CD14-positive monocyte (primary cell): ENCODE measurements at regions not wholly inside any gene's neighbourhood (a gene's known extent, or its start where the extent isn't known, plus 50 kb on each side); places are given as distances from the start of the nearest gene placed in this dataset.
A peak's percentile ranks its signal among the peaks of the same experiment; 100 is the strongest.

Experiments
- DNase-seq, 3 donors: peaks; one replicate each; pipeline ENCODE4 v3.0.0-alpha.2; 2011 to 2022
- H2AFZ ChIP-seq: 2 replicates; pipeline ENCODE4 v1.6.0; 2012; ENCODE audit warnings: mild to moderate bottlenecking, low read depth, low read length, inconsistent platforms; ENCODE audit not compliant: insufficient read depth, poor library complexity, severe bottlenecking
- H3K27ac ChIP-seq, 2 donors: 1 replicate in 1 of 2; 2 replicates in 1 of 2; pipeline ENCODE4 v1.5.1; 2012 to 2013; ENCODE audit warnings: low read length in 2 of 2, control low read depth in 1 of 2, inconsistent platforms in 1 of 2, low read depth in 1 of 2, mild to moderate bottlenecking in 1 of 2
- H3K27me3 ChIP-seq, 2 donors: one replicate each; pipeline versions ENCODE4 v1.6.0 to v1.6.1; 2011 to 2013; ENCODE audit warnings: low read length in 2 of 2; ENCODE audit not compliant: control insufficient read depth in 2 of 2, insufficient read depth in 2 of 2
- H3K36me3 ChIP-seq, 2 donors: replicated peaks in 1 of 2; 1 replicate in 1 of 2; 2 replicates in 1 of 2; pipeline versions ENCODE4 v1.5.1 to v1.6.1; 2012 to 2013; ENCODE audit warnings: low read length in 2 of 2, control low read depth in 1 of 2, inconsistent platforms in 1 of 2, mild to moderate bottlenecking in 1 of 2; ENCODE audit not compliant: insufficient read depth in 2 of 2, control insufficient read depth in 1 of 2
- H3K4me1 ChIP-seq, 2 donors: 1 replicate in 1 of 2; 2 replicates in 1 of 2; pipeline versions ENCODE4 v1.5.1 to v1.6.1; 2012 to 2013; ENCODE audit warnings: low read length in 2 of 2, control low read depth in 1 of 2, inconsistent platforms in 1 of 2, mild to moderate bottlenecking in 1 of 2, moderate library complexity in 1 of 2; ENCODE audit not compliant: insufficient read depth in 2 of 2, control insufficient read depth in 1 of 2
- H3K4me2 ChIP-seq: replicated peaks from 2 replicates; pipeline ENCODE3; 2012; ENCODE audit warnings: low read length, moderate library complexity, mild to moderate bottlenecking; ENCODE audit not compliant: poor library complexity, severe bottlenecking; ENCODE audit errors: extremely low read depth
- H3K4me3 ChIP-seq, 3 experiments: fragments of 200-600 bp in 1 of 3; sonication (generic) in 1 of 3; replicated peaks in 1 of 3; 1 replicate in 2 of 3; 2 replicates in 1 of 3; pipeline ENCODE4 v1.5.1; 2011 to 2013; ENCODE audit warnings: low read length in 3 of 3, mild to moderate bottlenecking in 3 of 3, control low read depth in 2 of 3, low read depth in 2 of 3, inconsistent platforms in 1 of 3, moderate library complexity in 1 of 3
- H3K79me2 ChIP-seq: 2 replicates; pipeline ENCODE4 v1.6.0; 2012; ENCODE audit warnings: mild to moderate bottlenecking, control low read depth, inconsistent platforms, low read length, moderate library complexity; ENCODE audit not compliant: insufficient read depth
- H3K9ac ChIP-seq: 2 replicates; pipeline ENCODE4 v1.6.0; 2017; ENCODE audit warnings: low read length, mild to moderate bottlenecking; ENCODE audit not compliant: insufficient read depth, poor library complexity, severe bottlenecking
- H3K9me3 ChIP-seq, 2 donors: replicated peaks in 1 of 2; 1 replicate in 1 of 2; 2 replicates in 1 of 2; pipeline versions ENCODE4 v1.5.1 to v1.6.1; 2012 to 2013; ENCODE audit warnings: low read length in 2 of 2, control low read depth in 1 of 2; ENCODE audit not compliant: control insufficient read depth in 1 of 2, insufficient read depth in 1 of 2
- H4K20me1 ChIP-seq: 2 replicates; pipeline ENCODE4 v1.6.0; 2012; ENCODE audit warnings: mild to moderate bottlenecking, low read length, control low read depth, moderate library complexity; ENCODE audit not compliant: insufficient read depth
- H3K27ac Mint-ChIP-seq, 7 donors: one replicate each; pipeline ENCODE4 v1.8.0; 2020; ENCODE audit warnings: mild to moderate bottlenecking in 7 of 7, mixed read lengths in 7 of 7, moderate library complexity in 6 of 7, inconsistent platforms in 2 of 7
- H3K27me3 Mint-ChIP-seq, 3 donors: one replicate each; pipeline ENCODE4 v1.8.0; 2021 to 2022; ENCODE audit warnings: low read depth in 3 of 3, mild to moderate bottlenecking in 3 of 3, mixed read lengths in 3 of 3, moderate library complexity in 3 of 3, inconsistent platforms in 1 of 3
- H3K36me3 Mint-ChIP-seq, 2 donors: one replicate each; pipeline ENCODE4 v1.8.0; 2020; ENCODE audit warnings: mixed read lengths in 2 of 2, inconsistent platforms in 1 of 2, mild to moderate bottlenecking in 1 of 2
- H3K4me1 Mint-ChIP-seq: one replicate; pipeline ENCODE4 v1.8.0; 2020; ENCODE audit warnings: mild to moderate bottlenecking, mixed read lengths
- H3K4me3 Mint-ChIP-seq, 2 donors: one replicate each; pipeline ENCODE4 v1.8.0; 2020; ENCODE audit warnings: mild to moderate bottlenecking in 2 of 2, mixed read lengths in 2 of 2, moderate library complexity in 1 of 2
- H3K9me3 Mint-ChIP-seq, 7 donors: one replicate each; pipeline ENCODE4 v1.8.0; 2020 to 2022; ENCODE audit warnings: mixed read lengths in 7 of 7, mild to moderate bottlenecking in 6 of 7, moderate library complexity in 6 of 7, inconsistent platforms in 2 of 7
- WGBS: methylation state at CpG from one replicate; pipeline ENCODE4 v1.1.5; 2013; ENCODE audit warnings: missing lambda C conversion rate; ENCODE audit not compliant: insufficient coverage; 5-methylcytosine and 5-hydroxymethylcytosine counted together
- intact Hi-C, 2 donors: fragments of 100-400 bp; cut with micrococcal nuclease; formaldehyde crosslinking; loops; one replicate each; pipeline versions ENCODE4 v1.15.0 to v1.15.1; 2023
- TF ChIP-seq, protein P1 (sequence below): fragments of 200-600 bp; IDR thresholded peaks from one replicate; pipeline ENCODE4 v1.8.0; 2022; ENCODE audit warnings: antibody characterized with exemption, mild to moderate bottlenecking

- TF ChIP-seq, protein P1, sequence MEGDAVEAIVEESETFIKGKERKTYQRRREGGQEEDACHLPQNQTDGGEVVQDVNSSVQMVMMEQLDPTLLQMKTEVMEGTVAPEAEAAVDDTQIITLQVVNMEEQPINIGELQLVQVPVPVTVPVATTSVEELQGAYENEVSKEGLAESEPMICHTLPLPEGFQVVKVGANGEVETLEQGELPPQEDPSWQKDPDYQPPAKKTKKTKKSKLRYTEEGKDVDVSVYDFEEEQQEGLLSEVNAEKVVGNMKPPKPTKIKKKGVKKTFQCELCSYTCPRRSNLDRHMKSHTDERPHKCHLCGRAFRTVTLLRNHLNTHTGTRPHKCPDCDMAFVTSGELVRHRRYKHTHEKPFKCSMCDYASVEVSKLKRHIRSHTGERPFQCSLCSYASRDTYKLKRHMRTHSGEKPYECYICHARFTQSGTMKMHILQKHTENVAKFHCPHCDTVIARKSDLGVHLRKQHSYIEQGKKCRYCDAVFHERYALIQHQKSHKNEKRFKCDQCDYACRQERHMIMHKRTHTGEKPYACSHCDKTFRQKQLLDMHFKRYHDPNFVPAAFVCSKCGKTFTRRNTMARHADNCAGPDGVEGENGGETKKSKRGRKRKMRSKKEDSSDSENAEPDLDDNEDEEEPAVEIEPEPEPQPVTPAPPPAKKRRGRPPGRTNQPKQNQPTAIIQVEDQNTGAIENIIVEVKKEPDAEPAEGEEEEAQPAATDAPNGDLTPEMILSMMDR = no peak
- no peaks in the 10 kb centered on the region for H3K36me3 ChIP-seq
- no peaks in the 10 kb centered on the region for H4K20me1 ChIP-seq
- no peak overlapping the region for H3K4me3 ChIP-seq
- H3K27ac ChIP-seq = no peak overlapping the region
- intact Hi-C loops = no loop called here
- no peak overlapping the region for H3K4me3 Mint-ChIP-seq
- WGBS = 100% methylated on average over 1 of the region's 3 CpGs
- H3K4me1 ChIP-seq = no peaks in the 10 kb centered on the region
- H3K9me3 Mint-ChIP-seq = peaks cover 0 to 7% (median 0%) of the 10 kb centered on the region in 7 donors
- H3K4me2 ChIP-seq = no peak overlapping the region
- H3K79me2 ChIP-seq = no peaks in the 10 kb centered on the region
- H3K27me3 ChIP-seq = no peaks in the 10 kb centered on the region
- H3K27me3 Mint-ChIP-seq = peaks cover 1 to 3% (median 2%) of the 10 kb centered on the region in 3 donors
- no peak overlapping the region for H2AFZ ChIP-seq
- no peak for DNase-seq
- no peaks in the 10 kb centered on the region for H3K9me3 ChIP-seq
- peaks cover 3% of the 10 kb centered on the region for H3K4me1 Mint-ChIP-seq
- H3K9ac ChIP-seq = no peak overlapping the region
- no peak overlapping the region for H3K27ac Mint-ChIP-seq
- H3K36me3 Mint-ChIP-seq = no peaks in the 10 kb centered on the region
Measured at GRCh38 chr5:159814222-159814621, 102.1 kb upstream of the ADRA1B start.

GRCh38 chr5:159814805-159815585, 101.3 kb upstream of the ADRA1B start:
- Mint-ChIP-seq H3K4me3 (no peak overlapping the region), H3K4me1 (peaks cover 3% of the 10 kb centered on the region), H3K27me3 (peaks cover 1 to 4% (median 2%) of the 10 kb centered on the region in 3 donors), H3K27ac (peak overlapping the region in 1 of 7 donors; percentile 27), H3K36me3 (no peaks in the 10 kb centered on the region), H3K9me3 (peaks cover 0 to 7% (median 0%) of the 10 kb centered on the region in 7 donors)
- Histone ChIP-seq H3K4me3 (no peak overlapping the region), H3K9ac (no peak overlapping the region), H3K4me2 (no peak overlapping the region), H3K4me1 (no peaks in the 10 kb centered on the region), H3K9me3 (no peaks in the 10 kb centered on the region), H4K20me1 (no peaks in the 10 kb centered on the region), H3K79me2 (no peaks in the 10 kb centered on the region), H3K27ac (no peak overlapping the region), H3K36me3 (no peaks in the 10 kb centered on the region), H3K27me3 (no peaks in the 10 kb centered on the region), H2AFZ (no peak overlapping the region)
- TF ChIP-seq, protein P1 = no peak
- intact Hi-C loops = no loop called here
- no peak for DNase-seq
- WGBS = 100% methylated on average over 3 of the region's 4 CpGs
